Activated CD8-positive, alpha-beta T cell treated with anti-CD3 and anti-CD28 coated beads, Interleukin-2, amount 10 ng/mL, durations not matched to agents 7 days and 5 days (primary cell): ENCODE measurements at regions not wholly inside any gene's neighbourhood (a gene's known extent, or its start where the extent isn't known, plus 50 kb on each side); places are given as distances from the start of the nearest gene placed in this dataset.
A peak's percentile ranks its signal among the peaks of the same experiment; 100 is the strongest.
"Not testable (repeated sequence)": the region's sequence is repeated elsewhere in the genome, so short reads cannot be mapped to it uniquely, and the experiment has no call there.

Experiments
- ATAC-seq: fragments of 150-1000 bp; cut with Tn5 transposase; one replicate; pipeline ENCODE4 v1.10.0; 2021; ENCODE audit warnings: moderate library complexity
- CTCF ChIA-PET: fragments of 350-600 bp; sonication (Branson Sonifier 250); formaldehyde crosslinking; loops from one replicate; lab custom pipeline; 2021; ENCODE audit warnings: antibody characterized with exemption; lab: Charles Lee
- POLR2A ChIA-PET: fragments of 350-600 bp; sonication (Branson Sonifier 250); formaldehyde crosslinking; loops from one replicate; lab custom pipeline; 2021; ENCODE audit warnings: antibody characterized with exemption; lab: Charles Lee
- DNase-seq: peaks from one replicate; pipeline ENCODE4 v3.0.0-alpha.2; 2020
- H3K27ac Mint-ChIP-seq: one replicate; pipeline ENCODE4 v1.8.0; 2021; ENCODE audit warnings: mild to moderate bottlenecking, mixed read lengths
- H3K27me3 Mint-ChIP-seq: one replicate; pipeline ENCODE4 v1.8.0; 2021; ENCODE audit warnings: low read depth, mixed read lengths
- H3K36me3 Mint-ChIP-seq: one replicate; pipeline ENCODE4 v1.8.0; 2021; ENCODE audit warnings: low read depth, mixed read lengths
- H3K4me1 Mint-ChIP-seq: one replicate; pipeline ENCODE4 v1.8.0; 2021; ENCODE audit warnings: low read depth, mixed read lengths
- H3K4me3 Mint-ChIP-seq: one replicate; pipeline ENCODE4 v1.8.0; 2021; ENCODE audit warnings: mild to moderate bottlenecking, mixed read lengths
- H3K9me3 Mint-ChIP-seq: one replicate; pipeline ENCODE4 v1.8.0; 2022; ENCODE audit warnings: mixed read lengths; ENCODE audit not compliant: insufficient read depth

GRCh38 chr16:10257642-10258251 lies 75.5 kb upstream of the GRIN2A start:
- H3K27ac Mint-ChIP-seq, H3K4me1 Mint-ChIP-seq, H3K36me3 Mint-ChIP-seq, H3K4me3 Mint-ChIP-seq, DNase-seq, H3K27me3 Mint-ChIP-seq, ATAC-seq, H3K9me3 Mint-ChIP-seq, POLR2A ChIA-PET: not testable (repeated sequence)
- CTCF ChIA-PET = interaction anchor here (0.7 to 3.9 kb wide), 17 partner anchors 8 to 482 kb away, joined by 3 to 47 read pairs (median 4); no protein-coding TSS in a partner anchor

GRCh38 chr16:10258930-10259603 lies 76.8 kb upstream of the GRIN2A start:
- H3K4me3 Mint-ChIP-seq, POLR2A ChIA-PET, H3K4me1 Mint-ChIP-seq, DNase-seq, H3K27me3 Mint-ChIP-seq, H3K36me3 Mint-ChIP-seq, H3K9me3 Mint-ChIP-seq, H3K27ac Mint-ChIP-seq, ATAC-seq: not testable (repeated sequence)
- CTCF ChIA-PET = interaction anchor here (3.8 to 3.9 kb wide), 2 partner anchors 252 to 478 kb away, joined by 16 to 47 read pairs; no protein-coding TSS in a partner anchor

- Mint-ChIP-seq H3K36me3 (no peaks in the 10 kb centered on the region), H3K27me3 (peaks cover 2% of the 10 kb centered on the region), H3K4me1 (peaks cover 8% of the 10 kb centered on the region), H3K4me3 (no peak overlapping the region), H3K9me3 (no peaks in the 10 kb centered on the region), H3K27ac (no peak overlapping the region)
- CTCF ChIA-PET = no interaction called here
- DNase-seq (no peak), ATAC-seq (no peak)
- POLR2A ChIA-PET = no interaction called here
These were observed 78.8 kb upstream of the GRIN2A start for GRCh38 chr16:10261077-10261476.

- H3K4me3 Mint-ChIP-seq, H3K4me1 Mint-ChIP-seq, ATAC-seq, POLR2A ChIA-PET, H3K36me3 Mint-ChIP-seq, CTCF ChIA-PET, H3K27ac Mint-ChIP-seq, H3K27me3 Mint-ChIP-seq, DNase-seq, H3K9me3 Mint-ChIP-seq: not testable (repeated sequence)
These were observed 79.3 kb upstream of the GRIN2A start for GRCh38 chr16:10261526-10261925.

GRCh38 chr16:10262377-10263132 lies 80.3 kb upstream of the GRIN2A start:
- Mint-ChIP-seq H3K27me3 (peaks cover 2% of the 10 kb centered on the region), H3K36me3 (no peaks in the 10 kb centered on the region), H3K4me1 (peaks cover 4% of the 10 kb centered on the region), H3K4me3 (no peak overlapping the region), H3K9me3 (no peaks in the 10 kb centered on the region), H3K27ac (no peak overlapping the region)
- no peak for DNase-seq
- no peak for ATAC-seq
- POLR2A ChIA-PET = no interaction called here
- CTCF ChIA-PET = interaction anchor here (0.8 to 1.1 kb wide), 2 partner anchors 52 to 252 kb away, joined by 3 read pairs; no protein-coding TSS in a partner anchor

GRCh38 chr16:10265770-10266615 lies 83.8 kb upstream of the GRIN2A start:
- CTCF ChIA-PET = interaction anchor here (0.6 to 1.7 kb wide), 2 partner anchors 9 to 242 kb away, joined by 3 to 4 read pairs; no protein-coding TSS in a partner anchor
- Mint-ChIP-seq H3K9me3 (no peaks in the 10 kb centered on the region), H3K4me3 (no peak overlapping the region), H3K36me3 (no peaks in the 10 kb centered on the region), H3K27ac (no peak overlapping the region), H3K4me1 (peaks cover 4% of the 10 kb centered on the region), H3K27me3 (no peaks in the 10 kb centered on the region)
- ATAC-seq (no peak), DNase-seq (no peak)
- POLR2A ChIA-PET = no interaction called here

- POLR2A ChIA-PET = no interaction called here
- Mint-ChIP-seq H3K27ac (no peak overlapping the region), H3K4me3 (no peak overlapping the region), H3K36me3 (no peaks in the 10 kb centered on the region), H3K27me3 (no peaks in the 10 kb centered on the region), H3K9me3 (no peaks in the 10 kb centered on the region), H3K4me1 (peaks cover 4% of the 10 kb centered on the region)
- CTCF ChIA-PET = interaction anchor here (0.9 to 1.6 kb wide), 2 partner anchors 9 to 248 kb away, joined by 3 to 4 read pairs; no protein-coding TSS in a partner anchor
- no peak for ATAC-seq
- DNase-seq = no peak
These were observed 84.6 kb upstream of the GRIN2A start for GRCh38 chr16:10266809-10267208.

- ChIA-PET POLR2A (no interaction called here), CTCF (interaction anchor here (1.4 kb wide), 1 partner anchor 45 kb away, joined by 3 read pairs; no protein-coding TSS in a partner anchor)
- Mint-ChIP-seq H3K27me3 (no peaks in the 10 kb centered on the region), H3K4me3 (no peak overlapping the region), H3K4me1 (peaks cover 4% of the 10 kb centered on the region), H3K36me3 (no peaks in the 10 kb centered on the region), H3K9me3 (peaks cover 9% of the 10 kb centered on the region), H3K27ac (no peak overlapping the region)
- no peak for ATAC-seq
- no peak for DNase-seq
These were observed 87.4 kb upstream of the GRIN2A start for GRCh38 chr16:10269632-10270031.

- H3K27ac Mint-ChIP-seq, H3K4me3 Mint-ChIP-seq, POLR2A ChIA-PET, CTCF ChIA-PET, ATAC-seq, DNase-seq, H3K27me3 Mint-ChIP-seq, H3K36me3 Mint-ChIP-seq: not testable (repeated sequence)
- H3K4me1 Mint-ChIP-seq = peaks cover 12% of the 10 kb centered on the region
- peaks cover 14% of the 10 kb centered on the region for H3K9me3 Mint-ChIP-seq
These were observed 90.1 kb upstream of the GRIN2A start for GRCh38 chr16:10272250-10272854.

- DNase-seq (peak; percentile 39), ATAC-seq (peak; percentile 60)
- peaks cover 12% of the 10 kb centered on the region for H3K4me1 Mint-ChIP-seq
- peaks cover 14% of the 10 kb centered on the region for H3K9me3 Mint-ChIP-seq
- peak overlapping the region; percentile 58 for H3K27ac Mint-ChIP-seq
- peaks cover 12% of the 10 kb centered on the region for H3K36me3 Mint-ChIP-seq
- CTCF ChIA-PET = interaction anchor here (1.1 to 1.2 kb wide), 2 partner anchors 19 to 234 kb away, joined by 3 to 4 read pairs; no protein-coding TSS in a partner anchor
- not testable (repeated sequence) for H3K4me3 Mint-ChIP-seq, H3K27me3 Mint-ChIP-seq
- POLR2A ChIA-PET = interaction anchor here (0.7 kb wide), 1 partner anchor 193 kb away, joined by 3 read pairs; no protein-coding TSS in a partner anchor
These were observed 93.2 kb upstream of the GRIN2A start for GRCh38 chr16:10275214-10275996.
